ENCODE measurements at regions not wholly inside any gene's neighbourhood (a gene's known extent, or its start where the extent isn't known, plus 50 kb on each side); places are given as distances from the start of the nearest gene placed in this dataset.

- TF ChIP-seq NFE2L1 (CRISPR knock-in tag; IDR thresholded peaks at IDR 0.05) (no peak), TP53 (CRISPR knock-in tag; IDR thresholded peaks at IDR 0.05) (no peak)
Measured at GRCh38 chr3:197431346-197431910, 124.3 kb downstream of the BDH1 start.
